Smooth muscle cell (in vitro differentiated cells): ENCODE measurements at regions not wholly inside any gene's neighbourhood (a gene's known extent, or its start where the extent isn't known, plus 50 kb on each side); places are given as distances from the start of the nearest gene placed in this dataset.

Experiments
- DNase-seq: peaks from one replicate; lab custom pipeline; 2025; ENCODE audit not compliant: unreplicated experiment; lab: John Stamatoyannopoulos, UW
- H2AFZ ChIP-seq: fragments of 200-600 bp; sonication (generic); 2 replicates; pipeline ENCODE4 v1.6.0; 2016; ENCODE audit warnings: antibody characterized with exemption, low read depth, mild to moderate bottlenecking
- H3F3A ChIP-seq: fragments of 200-600 bp; sonication (generic); 2 replicates; pipeline ENCODE4 v1.6.0; 2017; ENCODE audit warnings: antibody characterized with exemption, low read depth
- H3K27ac ChIP-seq: fragments of 200-600 bp; sonication (generic); 2 replicates; pipeline ENCODE4 v1.5.1; 2016; ENCODE audit warnings: low read depth, mild to moderate bottlenecking
- H3K27me3 ChIP-seq: fragments of 200-600 bp; sonication (generic); 2 replicates; pipeline ENCODE4 v1.6.1; 2016; ENCODE audit warnings: low read depth, mild to moderate bottlenecking
- H3K36me3 ChIP-seq: fragments of 200-600 bp; sonication (generic); 2 replicates; pipeline ENCODE4 v1.5.1; 2016; ENCODE audit warnings: low read depth
- H3K4me1 ChIP-seq: fragments of 200-600 bp; sonication (generic); 2 replicates; pipeline ENCODE4 v1.5.1; 2016; ENCODE audit warnings: low read depth
- H3K4me2 ChIP-seq: fragments of 200-600 bp; sonication (generic); 2 replicates; pipeline ENCODE4 v1.6.0; 2016; ENCODE audit warnings: mild to moderate bottlenecking
- H3K4me3 ChIP-seq: fragments of 200-600 bp; sonication (generic); 2 replicates; pipeline ENCODE4 v1.5.1; 2016; ENCODE audit warnings: mild to moderate bottlenecking
- H3K79me2 ChIP-seq: fragments of 200-600 bp; sonication (generic); 2 replicates; pipeline ENCODE4 v1.6.0; 2016; ENCODE audit warnings: low read depth, mild to moderate bottlenecking
- H3K9ac ChIP-seq: fragments of 200-600 bp; sonication (generic); 2 replicates; pipeline ENCODE4 v1.6.0; 2016; ENCODE audit warnings: low read depth
- H3K9me3 ChIP-seq: fragments of 200-600 bp; sonication (generic); replicated peaks from 2 replicates; pipeline ENCODE4 v1.5.1; 2016; ENCODE audit warnings: low read depth
- H4K20me1 ChIP-seq: fragments of 200-600 bp; sonication (generic); 2 replicates; pipeline ENCODE4 v1.6.0; 2016; ENCODE audit warnings: low read depth
- whole genome bisulfite sequencing: methylation state at CpG from one replicate; pipeline ENCODE4 v1.1.7; 2016; ENCODE audit warnings: low lambda C conversion rate; 5-methylcytosine and 5-hydroxymethylcytosine counted together
- TF ChIP-seq, protein P1 (sequence below): fragments of 200-600 bp; sonication (generic); IDR thresholded peaks from 2 replicates; pipeline ENCODE4 v1.5.1; 2017; ENCODE audit warnings: borderline replicate concordance, mild to moderate bottlenecking, antibody characterized with exemption; ENCODE audit not compliant: insufficient read depth, poor library complexity, severe bottlenecking

GRCh38 chr18:28404694-28405093, 227.8 kb upstream of the CDH2 start:
- Histone ChIP-seq H3K9me3 (no peaks in the 10 kb centered on the region), H3K9ac (no peak overlapping the region), H3K79me2 (no peaks in the 10 kb centered on the region), H4K20me1 (no peaks in the 10 kb centered on the region), H3K4me3 (no peak overlapping the region), H3K4me1 (no peaks in the 10 kb centered on the region), H2AFZ (peak overlapping the region; percentile 21), H3K27me3 (no peaks in the 10 kb centered on the region), H3K4me2 (no peak overlapping the region), H3K27ac (no peak overlapping the region), H3F3A (no peaks in the 10 kb centered on the region), H3K36me3 (no peaks in the 10 kb centered on the region)
- 83% methylated on average over 1 of the region's 1 CpG for WGBS
- TF ChIP-seq, protein P1, sequence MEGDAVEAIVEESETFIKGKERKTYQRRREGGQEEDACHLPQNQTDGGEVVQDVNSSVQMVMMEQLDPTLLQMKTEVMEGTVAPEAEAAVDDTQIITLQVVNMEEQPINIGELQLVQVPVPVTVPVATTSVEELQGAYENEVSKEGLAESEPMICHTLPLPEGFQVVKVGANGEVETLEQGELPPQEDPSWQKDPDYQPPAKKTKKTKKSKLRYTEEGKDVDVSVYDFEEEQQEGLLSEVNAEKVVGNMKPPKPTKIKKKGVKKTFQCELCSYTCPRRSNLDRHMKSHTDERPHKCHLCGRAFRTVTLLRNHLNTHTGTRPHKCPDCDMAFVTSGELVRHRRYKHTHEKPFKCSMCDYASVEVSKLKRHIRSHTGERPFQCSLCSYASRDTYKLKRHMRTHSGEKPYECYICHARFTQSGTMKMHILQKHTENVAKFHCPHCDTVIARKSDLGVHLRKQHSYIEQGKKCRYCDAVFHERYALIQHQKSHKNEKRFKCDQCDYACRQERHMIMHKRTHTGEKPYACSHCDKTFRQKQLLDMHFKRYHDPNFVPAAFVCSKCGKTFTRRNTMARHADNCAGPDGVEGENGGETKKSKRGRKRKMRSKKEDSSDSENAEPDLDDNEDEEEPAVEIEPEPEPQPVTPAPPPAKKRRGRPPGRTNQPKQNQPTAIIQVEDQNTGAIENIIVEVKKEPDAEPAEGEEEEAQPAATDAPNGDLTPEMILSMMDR = no peak
- DNase-seq = no peak

- Histone ChIP-seq H3K79me2 (no peaks in the 10 kb centered on the region), H3K4me1 (no peaks in the 10 kb centered on the region), H3K9ac (no peak overlapping the region), H3K4me3 (no peak overlapping the region), H3K9me3 (no peaks in the 10 kb centered on the region), H3K27ac (no peak overlapping the region), H3K27me3 (no peaks in the 10 kb centered on the region), H2AFZ (no peak overlapping the region), H4K20me1 (no peaks in the 10 kb centered on the region), H3K36me3 (no peaks in the 10 kb centered on the region), H3F3A (no peaks in the 10 kb centered on the region), H3K4me2 (no peak overlapping the region)
- DNase-seq = no peak
- WGBS = 77% methylated on average over 5 of the region's 5 CpGs
- TF ChIP-seq, protein P1 = no peak
These were observed 222.9 kb upstream of the CDH2 start for GRCh38 chr18:28399781-28400362.

DNA sequence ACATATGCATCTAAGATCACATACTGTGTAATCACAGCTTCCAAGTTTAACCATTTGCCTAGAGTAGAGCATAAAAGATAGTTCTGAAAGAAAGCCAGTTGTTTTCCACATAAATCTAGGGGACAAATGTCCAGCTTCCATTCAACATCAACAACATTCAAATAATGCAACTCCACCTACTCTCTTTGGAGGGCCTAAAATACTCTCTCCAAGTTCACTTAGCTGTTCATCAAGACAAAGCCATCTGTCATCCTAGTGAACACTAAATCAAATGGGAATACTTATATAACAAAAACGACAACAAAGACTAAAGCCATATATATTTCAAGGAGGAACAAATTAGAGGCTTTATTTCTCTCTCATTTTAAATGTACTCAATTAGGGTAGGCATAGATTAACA, 221.5 kb upstream of the CDH2 start:
- H3K79me2 ChIP-seq = no peaks in the 10 kb centered on the region
- no peaks in the 10 kb centered on the region for H3K9me3 ChIP-seq
- TF ChIP-seq, protein P1 = no peak
- H3K4me1 ChIP-seq = no peaks in the 10 kb centered on the region
- no peaks in the 10 kb centered on the region for H3K27me3 ChIP-seq
- no peak overlapping the region for H3K9ac ChIP-seq
- H3K36me3 ChIP-seq = no peaks in the 10 kb centered on the region
- WGBS = 94% methylated on average over 1 of the region's 1 CpG
- H3K4me2 ChIP-seq = no peak overlapping the region
- DNase-seq = no peak
- no peak overlapping the region for H3K4me3 ChIP-seq
- H4K20me1 ChIP-seq = no peaks in the 10 kb centered on the region
- no peaks in the 10 kb centered on the region for H3F3A ChIP-seq
- H2AFZ ChIP-seq = no peak overlapping the region
- no peak overlapping the region for H3K27ac ChIP-seq

- Histone ChIP-seq H3K9me3 (peaks cover 16% of the 10 kb centered on the region), H3K9ac (no peak overlapping the region), H3K4me2 (no peak overlapping the region), H3K79me2 (no peaks in the 10 kb centered on the region), H3F3A (no peaks in the 10 kb centered on the region), H3K27ac (no peak overlapping the region), H3K36me3 (no peaks in the 10 kb centered on the region), H3K27me3 (no peaks in the 10 kb centered on the region), H2AFZ (no peak overlapping the region), H3K4me3 (no peak overlapping the region), H3K4me1 (no peaks in the 10 kb centered on the region), H4K20me1 (no peaks in the 10 kb centered on the region)
- TF ChIP-seq, protein P1 = no peak
- no peak for DNase-seq
These were observed 213.1 kb upstream of the CDH2 start for GRCh38 chr18:28390022-28390421.
